WI38 (cell line): ENCODE measurements at regions not wholly inside any gene's neighbourhood (a gene's known extent, or its start where the extent isn't known, plus 50 kb on each side); places are given as distances from the start of the nearest gene placed in this dataset.

Source experiments
- H3K4me3 ChIP-seq: 2 replicates; pipeline ENCODE4 v1.5.1; 2011; ENCODE audit warnings: low read depth, mild to moderate bottlenecking, control low read depth, low read length
- CTCF ChIP-seq: IDR thresholded peaks from 2 replicates; pipeline ENCODE4 v1.5.1; 2012; ENCODE audit warnings: low read depth, mild to moderate bottlenecking, control low read depth, low read length

- H3K4me3 ChIP-seq: no peak overlapping the region
- TF ChIP-seq CTCF: no peak
Observed at GRCh38 chr7:86158111-86158510, 485.6 kb upstream of the GRM3 start.

- H3K4me3 ChIP-seq: no peak overlapping the region
- TF ChIP-seq CTCF: no peak
Observed at GRCh38 chr7:86155623-86156022, 488.1 kb upstream of the GRM3 start.

GRCh38 chr7:86152926-86153325 is 490.8 kb upstream of the GRM3 start:
- no peak for TF ChIP-seq CTCF
- H3K4me3 ChIP-seq: no peak overlapping the region

GRCh38 chr7:86149024-86149665 is 494.6 kb upstream of the GRM3 start:
- no peak overlapping the region for H3K4me3 ChIP-seq
- TF ChIP-seq CTCF: no peak

GRCh38 chr7:86148501-86148900 is 495.2 kb upstream of the GRM3 start:
- TF ChIP-seq CTCF: no peak

GRCh38 chr7:86137343-86137742 is 506.4 kb upstream of the GRM3 start:
- H3K4me3 ChIP-seq: no peak overlapping the region
- TF ChIP-seq CTCF: no peak

More at GRCh38 chr7:86148501-86148900, 495.2 kb upstream of the GRM3 start:
- H3K4me3 ChIP-seq: no peak overlapping the region

GRCh38 chr7:86130268-86130667 is 513.4 kb upstream of the GRM3 start:
- no peak overlapping the region for H3K4me3 ChIP-seq
- TF ChIP-seq CTCF: no peak
